Forelimb muscle (tissue), 1 donor: ENCODE measurements at regions not wholly inside any gene's neighbourhood (a gene's known extent, or its start where the extent isn't known, plus 50 kb on each side); places are given as distances from the start of the nearest gene placed in this dataset.
"Not testable (repeated sequence)": the region's sequence is repeated elsewhere in the genome, so short reads cannot be mapped to it uniquely, and the experiment has no call there.

Experiments used
- DNase-seq: peaks from one replicate; pipeline ENCODE4 v3.0.0-alpha.2; 2013; ENCODE audit warnings: low read depth

DNA sequence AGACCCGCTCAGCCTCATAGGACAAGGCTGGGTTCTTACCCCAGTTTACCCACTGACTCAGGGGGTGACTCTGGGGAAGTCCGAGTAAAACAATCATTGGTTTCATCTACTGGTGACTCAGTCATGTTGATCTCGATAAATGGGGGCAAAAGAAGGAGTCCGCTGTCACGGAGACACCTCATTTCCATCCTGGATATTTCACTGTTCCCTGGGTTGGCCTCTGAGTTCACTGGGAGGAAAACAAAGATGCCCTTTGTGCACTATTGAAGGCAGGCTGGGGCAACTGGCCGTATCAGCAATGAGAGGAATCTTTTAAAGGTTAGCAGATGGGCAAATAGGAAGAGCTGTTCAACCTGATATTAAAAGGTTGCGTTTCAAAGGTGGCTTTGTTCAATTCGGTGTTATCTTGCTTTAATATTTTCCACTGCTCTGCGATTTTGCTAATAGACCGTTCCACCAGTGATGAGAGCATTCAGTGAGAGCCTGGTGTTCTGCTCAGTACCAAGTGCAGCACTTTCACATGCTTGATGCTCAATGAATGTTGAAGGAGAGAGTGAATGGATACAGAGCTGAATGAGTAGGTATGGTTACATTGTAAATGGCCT is 110.2 kb upstream of the EGFLAM start:
- DNase-seq: no peak

DNA sequence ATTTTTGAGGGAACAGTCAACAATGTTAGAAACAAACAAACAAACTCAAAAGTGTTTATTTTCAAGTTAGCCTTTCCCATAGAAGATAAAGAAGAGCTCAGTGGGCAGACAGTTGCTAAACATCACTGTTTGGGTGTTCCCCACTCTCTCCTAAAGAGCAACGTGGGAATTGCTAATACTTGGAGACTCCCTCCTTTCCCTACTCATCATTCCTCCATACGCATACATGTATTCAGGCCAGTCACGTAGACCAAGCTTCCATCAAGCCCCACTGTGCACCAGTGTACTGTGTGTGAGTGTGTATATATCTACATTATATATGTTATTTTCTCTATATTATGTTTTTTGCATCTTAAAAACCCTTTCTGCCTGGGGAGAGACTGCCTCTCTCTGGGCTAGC is 115.0 kb upstream of the EGFLAM start:
- no peak for DNase-seq

- no peak for DNase-seq
These were observed 116.7 kb upstream of the EGFLAM start for GRCh38 chr5:38141665-38142064.

DNA sequence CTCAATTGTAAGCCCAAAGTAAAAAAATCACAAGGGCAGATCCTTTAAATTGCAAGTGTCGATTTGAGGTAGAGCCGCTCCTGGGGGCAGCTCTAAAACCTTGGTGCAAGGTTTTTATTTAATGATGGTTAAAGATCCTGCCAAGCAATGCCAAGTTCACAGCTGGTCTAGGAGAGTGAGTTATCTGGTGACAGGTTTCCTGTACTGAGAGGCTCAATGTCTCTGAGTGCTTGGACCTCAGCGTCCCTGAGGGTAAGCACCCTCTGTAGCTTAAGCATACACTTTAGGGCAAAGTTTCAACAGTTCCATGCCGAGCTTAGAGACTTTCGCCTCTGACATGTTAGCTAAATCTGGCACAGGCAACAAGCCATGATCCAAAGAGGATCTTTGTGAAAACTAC is 119.8 kb upstream of the EGFLAM start:
- DNase-seq: no peak

GRCh38 chr5:38135486-38136039 is 122.8 kb upstream of the EGFLAM start:
- no peak for DNase-seq

DNA sequence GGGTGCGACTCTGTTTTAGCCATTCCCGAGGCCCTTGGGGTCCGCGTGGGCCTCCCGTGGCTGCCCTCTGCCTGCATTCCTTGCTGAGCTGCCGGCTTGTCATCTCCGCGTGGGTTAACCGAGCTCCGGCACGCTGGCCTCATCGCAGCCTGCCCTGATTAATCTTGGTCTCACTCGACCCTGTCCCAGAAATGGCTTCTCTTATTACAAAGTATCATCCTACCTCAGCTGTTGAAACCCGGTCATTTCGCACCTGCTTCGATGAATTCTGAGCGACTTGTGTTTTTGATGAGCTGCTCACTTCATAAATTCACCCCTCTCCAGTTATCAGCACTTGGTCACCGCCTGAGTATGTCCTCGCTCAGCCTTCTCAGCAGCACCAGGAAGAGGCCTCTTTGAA is 123.5 kb upstream of the EGFLAM start:
- DNase-seq: no peak

GRCh38 chr5:38134294-38134693 is 124.1 kb upstream of the EGFLAM start:
- DNase-seq: not testable (repeated sequence)

DNA sequence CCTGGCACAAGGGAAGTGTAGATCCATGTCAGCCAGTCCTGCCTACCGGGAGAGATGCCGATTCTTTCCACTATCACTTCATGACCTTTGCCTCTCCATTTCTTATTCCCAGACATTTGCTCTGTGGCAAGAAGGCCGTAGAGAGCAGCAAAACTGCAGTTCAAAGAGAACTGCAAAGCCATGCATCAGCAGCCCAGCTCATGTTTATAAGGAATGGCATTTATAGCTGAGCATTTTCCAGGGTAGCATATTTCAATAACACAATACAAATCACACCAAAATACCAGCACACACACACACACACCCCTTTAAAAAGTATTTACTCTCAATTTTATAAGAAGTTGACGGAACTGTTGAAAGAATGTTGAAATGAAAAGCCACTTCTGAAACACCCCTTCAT is 126.7 kb upstream of the EGFLAM start:
- no peak for DNase-seq

DNA sequence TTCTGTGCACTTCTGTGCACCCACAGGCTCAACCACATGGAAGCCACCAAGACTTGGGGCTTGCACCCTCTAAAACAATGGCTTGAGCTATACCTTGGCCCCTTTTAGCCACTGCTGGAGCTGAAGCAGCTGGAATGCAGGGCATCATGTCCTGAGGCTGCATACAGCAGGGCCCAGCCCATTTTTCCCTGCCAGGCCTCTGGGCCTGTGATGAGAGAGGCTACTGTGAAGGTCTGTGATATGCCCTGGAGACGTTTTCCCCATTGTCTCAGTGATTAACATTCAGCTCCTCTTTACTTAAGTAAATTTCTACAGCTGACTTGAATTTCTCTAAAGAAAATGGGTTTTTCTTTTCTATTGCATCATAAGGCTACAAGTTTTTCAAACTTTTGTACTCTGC is 134.0 kb upstream of the EGFLAM start:
- DNase-seq: no peak

DNA sequence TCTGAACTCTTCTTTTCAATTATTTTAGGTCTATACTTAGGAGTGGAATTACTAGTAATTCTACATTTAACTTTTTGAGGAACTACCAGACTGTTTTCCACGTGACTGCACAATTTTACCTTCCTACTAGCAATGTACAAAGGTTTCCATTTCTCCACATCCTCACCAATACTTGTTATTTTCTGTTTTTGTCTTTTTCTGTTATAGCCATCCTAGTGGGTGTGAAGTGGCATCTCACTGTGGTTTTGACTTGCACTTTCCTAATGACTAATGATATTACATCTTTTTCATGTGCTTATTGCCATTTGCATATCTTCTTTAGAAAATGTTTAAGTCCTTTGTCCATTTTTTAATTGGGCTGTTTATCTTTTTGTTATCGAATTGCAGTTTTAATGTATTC is 136.9 kb upstream of the EGFLAM start:
- no peak for DNase-seq

DNA sequence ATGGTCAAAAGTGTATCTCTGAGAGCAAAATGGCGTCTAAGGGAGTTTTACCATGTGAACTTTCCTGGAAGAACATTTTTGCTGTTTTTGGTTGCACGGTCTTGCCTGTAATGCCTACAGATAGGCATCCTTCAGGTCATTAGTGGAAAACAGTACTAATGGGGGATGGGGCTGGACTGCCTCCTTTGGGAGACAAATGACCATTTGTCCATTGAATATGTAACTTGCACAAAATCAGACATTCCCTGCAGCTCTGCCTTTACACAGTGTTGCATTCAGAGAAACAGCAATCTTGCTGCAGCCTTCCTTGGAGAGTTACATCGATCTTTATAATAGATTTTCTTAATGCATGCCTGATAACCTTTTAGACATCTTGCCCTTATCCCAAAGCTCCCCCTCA is 138.5 kb upstream of the EGFLAM start:
- DNase-seq: no peak

DNA sequence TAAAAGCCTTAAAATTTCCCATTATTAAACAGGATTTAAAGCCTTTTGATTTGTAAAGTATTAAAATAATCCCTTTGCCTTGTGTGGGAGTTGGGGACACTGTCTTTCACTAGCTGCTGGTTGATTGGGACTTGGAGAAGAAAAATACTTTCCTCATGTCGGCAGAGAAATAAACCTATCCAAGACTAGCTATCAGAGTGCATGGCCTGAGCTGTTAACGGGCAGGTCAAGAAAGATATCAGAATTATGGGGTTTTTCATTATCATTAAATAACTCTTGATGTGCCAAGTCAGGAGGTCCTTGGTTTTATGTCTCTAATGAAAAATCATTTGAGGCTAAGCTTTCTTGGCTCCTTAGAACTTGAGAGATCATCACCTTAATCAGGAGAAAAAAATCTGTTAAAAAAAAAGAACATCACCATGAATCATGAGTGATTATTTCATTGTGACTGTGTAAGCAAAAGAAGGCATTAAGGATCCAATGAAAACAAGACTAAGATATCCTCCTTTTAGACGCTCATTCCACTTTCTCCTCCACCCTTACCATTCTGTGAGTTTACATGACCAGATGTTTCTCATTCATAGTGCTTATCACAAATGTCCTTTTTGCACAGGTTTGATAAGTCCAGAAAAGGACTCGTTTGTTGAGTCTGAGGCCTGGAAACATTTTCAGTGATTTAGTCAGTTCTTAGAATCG is 140.4 kb upstream of the EGFLAM start:
- DNase-seq: no peak

- no peak for DNase-seq
These were observed 143.0 kb upstream of the EGFLAM start for GRCh38 chr5:38115318-38115827.

DNA sequence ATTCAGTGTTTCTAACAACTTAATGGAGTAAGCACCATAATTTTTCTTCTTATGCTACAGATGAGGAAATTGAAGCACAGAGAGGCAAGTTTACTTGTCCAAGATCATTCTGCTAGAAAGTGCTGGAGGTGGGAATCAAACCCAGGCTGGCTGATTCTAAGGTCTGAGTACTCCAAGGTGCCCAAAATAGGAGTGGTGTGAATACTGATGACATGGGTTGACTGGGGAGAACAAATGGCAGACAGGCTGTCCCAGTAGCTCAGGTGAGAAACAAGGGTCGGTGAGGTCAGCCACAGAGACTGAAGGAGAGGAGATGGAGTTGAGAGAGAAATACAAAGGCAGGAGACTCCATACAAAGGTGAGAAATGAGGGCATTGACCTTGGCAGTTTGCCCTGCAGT is 144.5 kb upstream of the EGFLAM start:
- no peak for DNase-seq

DNA sequence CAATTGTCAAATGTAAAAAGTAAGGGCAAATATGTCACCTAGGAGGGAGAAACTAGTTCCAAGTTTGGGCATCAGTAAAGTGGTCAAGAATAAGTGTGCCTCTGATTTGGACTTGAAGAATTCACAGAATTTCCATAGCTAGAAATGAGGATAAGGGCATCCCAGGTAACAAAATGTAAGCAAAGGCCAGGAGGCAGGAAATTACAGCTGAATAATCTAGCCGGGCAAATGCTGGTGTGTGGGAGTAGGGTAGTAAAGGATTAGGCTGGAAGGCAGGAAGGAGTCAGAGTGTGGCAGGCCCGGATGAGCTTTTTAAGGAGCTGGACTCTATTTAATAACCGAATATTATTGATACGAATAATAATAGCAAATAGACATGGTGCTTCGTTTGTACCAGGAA is 144.9 kb upstream of the EGFLAM start:
- DNase-seq: no peak

DNA sequence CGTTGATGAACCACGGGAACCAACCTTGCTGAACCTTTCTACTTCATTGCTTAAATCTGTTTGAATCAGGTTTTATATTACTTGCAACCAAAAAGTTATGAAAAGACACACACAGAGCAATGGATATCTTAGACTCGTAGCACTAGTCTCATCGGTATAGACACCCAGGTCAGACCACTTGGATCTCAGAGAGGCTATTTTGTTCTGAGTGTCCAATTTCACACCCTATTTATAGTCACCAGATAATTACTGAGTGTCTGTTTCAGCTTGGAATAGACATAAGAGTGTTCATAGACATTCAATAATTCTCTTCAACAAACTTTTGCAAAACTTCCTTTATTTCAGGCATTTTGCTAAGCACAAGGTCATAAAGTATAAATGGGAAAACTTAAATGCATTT is 145.4 kb upstream of the EGFLAM start:
- DNase-seq: no peak

GRCh38 chr5:38110130-38110529 is 148.2 kb upstream of the EGFLAM start:
- DNase-seq: no peak

- DNase-seq: no peak
These were observed 151.3 kb upstream of the EGFLAM start for GRCh38 chr5:38107096-38107495.

DNA sequence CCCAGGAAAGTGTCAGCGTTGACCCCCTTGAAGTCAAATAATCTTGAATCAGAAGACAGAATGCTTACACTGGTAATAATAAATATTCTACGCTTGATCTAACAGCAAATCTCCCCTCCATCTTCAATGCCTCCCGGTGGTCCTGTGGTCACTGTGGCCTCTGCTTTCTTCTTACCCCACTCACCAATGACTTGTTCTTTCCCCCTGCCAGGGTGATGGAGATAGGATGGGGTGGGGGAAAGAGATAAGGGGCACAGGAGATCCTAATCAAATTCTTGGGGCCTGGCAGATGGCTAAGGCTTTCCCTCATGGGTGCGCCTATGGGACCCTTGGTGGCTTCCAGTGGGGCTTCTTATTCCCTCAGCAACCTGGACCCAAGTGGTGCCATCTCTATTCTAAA is 152.6 kb upstream of the EGFLAM start:
- DNase-seq: no peak

- DNase-seq: no peak
These were observed 153.2 kb upstream of the EGFLAM start for GRCh38 chr5:38105231-38105570.

DNA sequence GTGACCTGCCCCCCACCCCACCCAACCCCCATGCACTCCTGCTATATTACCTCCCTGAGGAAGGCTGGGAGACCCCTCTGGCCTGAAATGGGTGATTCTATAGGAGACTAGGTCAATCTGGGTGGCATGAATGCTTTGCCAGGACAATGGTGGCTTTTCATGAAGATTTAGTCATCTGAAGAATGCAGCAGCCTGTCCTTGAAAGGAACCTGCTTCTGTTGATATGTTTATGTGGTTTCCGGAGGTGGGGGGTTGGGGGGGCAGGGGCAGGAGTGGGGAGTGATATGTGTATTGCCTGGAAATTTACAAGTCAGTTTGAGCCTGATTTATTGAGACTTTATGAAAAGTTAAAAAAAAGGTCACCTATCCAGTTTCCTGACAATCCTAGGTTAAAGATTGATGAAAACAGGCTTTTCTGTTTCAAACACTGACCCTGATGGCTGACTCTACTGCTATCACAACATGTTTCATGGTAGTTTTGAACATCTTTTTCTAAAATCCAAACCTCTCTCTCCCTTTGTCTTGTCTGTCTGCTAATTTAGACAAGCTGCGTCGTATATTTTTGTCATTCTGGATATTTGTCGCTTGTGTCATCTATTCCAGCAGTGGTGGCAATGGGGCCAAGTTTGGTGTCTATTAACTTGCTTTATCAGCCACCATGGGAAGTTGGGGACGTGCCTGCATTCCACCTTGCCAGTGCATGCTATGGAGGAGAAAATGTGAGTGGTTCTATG is 153.7 kb upstream of the EGFLAM start:
- no peak for DNase-seq

DNA sequence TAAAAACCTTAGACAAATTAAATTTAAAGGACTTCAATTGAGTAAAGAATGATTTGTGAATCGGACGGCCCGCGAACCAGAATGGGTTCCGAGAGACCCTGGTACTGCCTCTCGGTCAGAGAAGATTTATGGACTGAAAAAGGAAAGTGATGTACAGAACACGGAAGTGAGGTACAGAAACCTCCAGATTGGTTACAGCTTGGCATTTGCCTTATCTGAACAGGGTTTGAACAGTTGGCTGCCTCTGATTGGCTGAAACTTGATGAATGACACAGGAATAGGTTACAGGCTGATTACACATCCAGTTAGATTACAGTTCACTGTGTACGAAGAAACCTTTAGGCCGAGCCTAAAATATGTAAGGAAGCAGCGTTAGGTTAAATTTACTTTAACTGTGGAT is 156.5 kb upstream of the EGFLAM start:
- DNase-seq: no peak
